HG03565 (cell line): ENCODE measurements at regions not wholly inside any gene's neighbourhood (a gene's known extent, or its start where the extent isn't known, plus 50 kb on each side); places are given as distances from the start of the nearest gene placed in this dataset.
"Not testable (repeated sequence)": the region's sequence is repeated elsewhere in the genome, so short reads cannot be mapped to it uniquely, and the experiment has no call there.

Experiments used
- ATAC-seq: cut with Tn5 transposase; IDR thresholded peaks from one replicate; pipeline ENCODE4 v1.9.1; 2021; ENCODE audit warnings: mild to moderate bottlenecking, moderate library complexity; ENCODE audit not compliant: unreplicated experiment

GRCh38 chr3:124132813-124133212 is 140.9 kb upstream of the ROPN1 start:
- ATAC-seq: no peak

- ATAC-seq: no peak
Measured at GRCh38 chr3:124133366-124133940, 141.5 kb upstream of the ROPN1 start.

- no peak for ATAC-seq
Measured at GRCh38 chr3:124137216-124137615, 145.3 kb upstream of the ROPN1 start.

- no peak for ATAC-seq
Measured at GRCh38 chr3:124138148-124138547, 146.2 kb upstream of the ROPN1 start.

- no peak for ATAC-seq
Measured at GRCh38 chr3:124140746-124141145, 148.8 kb upstream of the ROPN1 start.

GRCh38 chr3:124142389-124142970 is 150.6 kb upstream of the ROPN1 start:
- no peak for ATAC-seq

- no peak for ATAC-seq
Measured at GRCh38 chr3:124143047-124143446, 151.1 kb upstream of the ROPN1 start.

GRCh38 chr3:124144035-124144814 is 152.3 kb upstream of the ROPN1 start:
- ATAC-seq: no peak

GRCh38 chr3:124147429-124147828 is 155.5 kb upstream of the ROPN1 start:
- ATAC-seq: no peak

- no peak for ATAC-seq
Measured at GRCh38 chr3:124147946-124148345, 156.0 kb upstream of the ROPN1 start.

GRCh38 chr3:124149081-124149480 is 157.2 kb upstream of the ROPN1 start:
- ATAC-seq: no peak

GRCh38 chr3:124149771-124150170 is 157.8 kb upstream of the ROPN1 start:
- no peak for ATAC-seq

GRCh38 chr3:124152891-124153290 is 161.0 kb upstream of the ROPN1 start:
- ATAC-seq: not testable (repeated sequence)

GRCh38 chr3:124156866-124157712 is 165.2 kb upstream of the ROPN1 start:
- ATAC-seq: no peak

- no peak for ATAC-seq
Measured at GRCh38 chr3:124157748-124158147, 165.8 kb upstream of the ROPN1 start.

GRCh38 chr3:124158168-124158881 is 166.4 kb upstream of the ROPN1 start:
- ATAC-seq: no peak

- ATAC-seq: no peak
Measured at GRCh38 chr3:124161448-124161847, 169.5 kb upstream of the ROPN1 start.

- ATAC-seq: no peak
Measured at GRCh38 chr3:124163689-124164088, 171.8 kb upstream of the ROPN1 start.

GRCh38 chr3:124168271-124168670 is 176.3 kb upstream of the ROPN1 start:
- ATAC-seq: no peak

GRCh38 chr3:124172283-124172682 is 180.4 kb upstream of the ROPN1 start:
- ATAC-seq: no peak

GRCh38 chr3:124172816-124173215 is 180.9 kb upstream of the ROPN1 start:
- ATAC-seq: no peak
